RWPE2 (cell line): ENCODE measurements at regions not wholly inside any gene's neighbourhood (a gene's known extent, or its start where the extent isn't known, plus 50 kb on each side); places are given as distances from the start of the nearest gene placed in this dataset.

Source experiments
- ATAC-seq: fragments of 200-7000 bp; cut with Tn5 transposase; 3 replicates; pipeline ENCODE4 v1.9.1; 2021; ENCODE audit warnings: low read depth
- DNase-seq: peaks from one replicate; pipeline ENCODE4 v3.0.0-alpha.2; 2020; ENCODE audit warnings: low spot score
- H3K27ac ChIP-seq: fragments of 450-650 bp; 2 replicates; pipeline ENCODE4 v1.5.1; 2017; ENCODE audit warnings: mild to moderate bottlenecking; ENCODE audit not compliant: poor library complexity, severe bottlenecking
- H3K27me3 ChIP-seq: fragments of 250-450 bp; sonication (Bioruptor Pico); 2 replicates; pipeline ENCODE4 v1.5.1; 2021; ENCODE audit warnings: mild to moderate bottlenecking, moderate library complexity; ENCODE audit not compliant: insufficient read depth, poor library complexity, severe bottlenecking
- H3K36me3 ChIP-seq: fragments of 250-450 bp; sonication (Bioruptor Pico); 2 replicates; pipeline ENCODE4 v1.5.1; 2020; ENCODE audit warnings: low read depth, mild to moderate bottlenecking, moderate library complexity
- H3K4me1 ChIP-seq: fragments of 250-450 bp; sonication (Bioruptor Pico); 2 replicates; pipeline ENCODE4 v1.5.1; 2021; ENCODE audit warnings: mild to moderate bottlenecking, moderate library complexity; ENCODE audit not compliant: insufficient read depth, poor library complexity, severe bottlenecking
- H3K4me3 ChIP-seq: fragments of 250-450 bp; sonication (Bioruptor Pico); 2 replicates; pipeline ENCODE4 v1.5.1; 2021; ENCODE audit warnings: mild to moderate bottlenecking, moderate library complexity; ENCODE audit not compliant: severe bottlenecking
- H3K9me3 ChIP-seq: fragments of 250-450 bp; sonication (Bioruptor Pico); 2 replicates; pipeline ENCODE4 v1.5.1; 2021; ENCODE audit warnings: mild to moderate bottlenecking, moderate library complexity; ENCODE audit not compliant: severe bottlenecking
- TF ChIP-seq, protein P1 (sequence below): fragments of 450-650 bp; IDR thresholded peaks from one replicate; pipeline ENCODE4 v1.5.1; 2017; ENCODE audit warnings: mild to moderate bottlenecking, moderate library complexity; ENCODE audit not compliant: poor library complexity, severe bottlenecking

DNA sequence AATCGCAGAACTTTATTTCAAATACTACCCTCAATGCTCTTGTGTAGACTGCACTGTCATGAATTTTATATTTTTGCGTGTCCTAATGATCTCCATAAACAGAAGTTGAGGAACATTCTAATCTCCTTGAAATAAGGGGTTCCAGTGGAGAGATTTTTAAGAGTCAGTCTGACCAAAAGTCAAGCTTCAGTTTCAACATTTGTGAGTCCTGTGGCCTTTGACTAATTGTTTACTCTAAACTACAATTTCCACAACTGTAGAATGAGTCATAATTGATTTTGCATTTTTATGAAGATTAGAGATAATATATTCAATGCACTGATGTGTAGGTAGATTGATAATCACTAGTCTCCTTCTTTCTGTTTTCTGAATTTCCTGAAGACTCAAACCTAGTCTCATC, 720.3 kb upstream of the ID2 start:
- H3K36me3 ChIP-seq, result no peaks in the 10 kb centered on the region
- H3K27ac ChIP-seq, result no peak overlapping the region
- ATAC-seq, result no peak
- H3K9me3 ChIP-seq, result no peaks in the 10 kb centered on the region
- no peak overlapping the region for H3K4me3 ChIP-seq
- no peaks in the 10 kb centered on the region for H3K27me3 ChIP-seq
- H3K4me1 ChIP-seq, result no peaks in the 10 kb centered on the region
- DNase-seq, result no peak
- TF ChIP-seq, protein P1, sequence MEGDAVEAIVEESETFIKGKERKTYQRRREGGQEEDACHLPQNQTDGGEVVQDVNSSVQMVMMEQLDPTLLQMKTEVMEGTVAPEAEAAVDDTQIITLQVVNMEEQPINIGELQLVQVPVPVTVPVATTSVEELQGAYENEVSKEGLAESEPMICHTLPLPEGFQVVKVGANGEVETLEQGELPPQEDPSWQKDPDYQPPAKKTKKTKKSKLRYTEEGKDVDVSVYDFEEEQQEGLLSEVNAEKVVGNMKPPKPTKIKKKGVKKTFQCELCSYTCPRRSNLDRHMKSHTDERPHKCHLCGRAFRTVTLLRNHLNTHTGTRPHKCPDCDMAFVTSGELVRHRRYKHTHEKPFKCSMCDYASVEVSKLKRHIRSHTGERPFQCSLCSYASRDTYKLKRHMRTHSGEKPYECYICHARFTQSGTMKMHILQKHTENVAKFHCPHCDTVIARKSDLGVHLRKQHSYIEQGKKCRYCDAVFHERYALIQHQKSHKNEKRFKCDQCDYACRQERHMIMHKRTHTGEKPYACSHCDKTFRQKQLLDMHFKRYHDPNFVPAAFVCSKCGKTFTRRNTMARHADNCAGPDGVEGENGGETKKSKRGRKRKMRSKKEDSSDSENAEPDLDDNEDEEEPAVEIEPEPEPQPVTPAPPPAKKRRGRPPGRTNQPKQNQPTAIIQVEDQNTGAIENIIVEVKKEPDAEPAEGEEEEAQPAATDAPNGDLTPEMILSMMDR, result no peak

DNA sequence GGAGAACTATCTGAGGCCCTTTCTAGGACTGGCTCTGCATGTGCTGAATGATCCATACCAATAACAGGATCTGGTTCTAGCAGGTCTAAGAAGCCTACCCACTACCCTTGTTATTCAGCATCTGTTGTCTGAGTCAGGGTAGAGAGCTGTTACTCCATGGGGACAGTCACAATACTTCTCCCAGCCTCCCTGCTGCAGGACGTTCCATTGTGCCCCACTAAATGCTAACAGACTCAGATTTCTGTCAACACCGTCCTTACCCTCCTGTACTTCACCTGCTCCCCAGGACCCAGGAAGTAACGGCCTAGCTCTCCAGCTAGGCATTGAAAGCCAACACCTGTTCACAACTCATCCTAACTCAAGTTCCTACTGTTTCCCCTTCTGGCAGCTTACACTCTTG, 719.7 kb upstream of the ID2 start:
- DNase-seq, result no peak
- no peaks in the 10 kb centered on the region for H3K9me3 ChIP-seq
- no peaks in the 10 kb centered on the region for H3K4me1 ChIP-seq
- no peak overlapping the region for H3K4me3 ChIP-seq
- no peaks in the 10 kb centered on the region for H3K36me3 ChIP-seq
- ATAC-seq, result no peak
- TF ChIP-seq, protein P1, result no peak
- H3K27me3 ChIP-seq, result no peaks in the 10 kb centered on the region
- H3K27ac ChIP-seq, result no peak overlapping the region

DNA sequence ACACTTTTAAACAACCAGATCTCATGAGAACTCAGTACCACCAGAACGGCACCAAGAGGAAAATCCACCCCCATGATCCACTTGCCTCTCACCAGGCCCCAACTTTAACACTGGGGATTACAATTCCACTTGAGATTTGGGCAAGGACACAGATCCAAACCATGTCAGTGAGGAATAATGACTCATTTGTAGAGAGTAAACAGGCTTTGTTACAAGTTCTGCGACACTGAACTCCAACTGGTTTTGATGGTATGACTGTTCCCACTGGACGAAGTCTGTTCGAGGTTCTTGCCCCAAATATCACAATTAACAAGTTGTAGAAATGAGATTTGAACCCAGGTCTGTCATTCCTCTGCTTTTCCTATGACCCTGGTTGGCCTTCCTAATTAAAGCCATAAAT, 718.1 kb upstream of the ID2 start:
- Histone ChIP-seq H3K27ac (no peak overlapping the region), H3K4me1 (no peaks in the 10 kb centered on the region), H3K9me3 (no peaks in the 10 kb centered on the region), H3K27me3 (no peaks in the 10 kb centered on the region), H3K4me3 (no peak overlapping the region), H3K36me3 (no peaks in the 10 kb centered on the region)
- DNase-seq (no peak), ATAC-seq (no peak)
- TF ChIP-seq, protein P1, result no peak

DNA sequence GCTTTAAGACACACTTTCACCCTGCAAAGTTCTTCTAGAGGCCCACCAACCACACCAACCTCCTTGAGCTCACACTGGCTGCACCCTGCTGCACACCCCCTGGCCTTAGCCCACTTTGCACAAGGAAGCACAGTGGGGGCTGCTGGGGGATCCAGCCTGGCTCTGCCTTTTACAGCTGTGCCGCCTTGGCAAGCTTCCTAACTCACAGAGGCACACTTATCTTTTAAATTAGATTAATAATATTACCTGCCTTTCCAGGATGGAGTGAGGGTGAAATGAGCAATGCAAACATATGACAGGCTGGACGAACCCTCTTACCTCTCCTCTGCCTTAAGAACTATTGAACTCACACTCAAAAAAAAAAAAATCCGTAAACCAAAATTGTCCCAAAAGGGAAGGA, 715.8 kb upstream of the ID2 start:
- Histone ChIP-seq H3K4me1 (no peaks in the 10 kb centered on the region), H3K27me3 (no peaks in the 10 kb centered on the region), H3K36me3 (no peaks in the 10 kb centered on the region), H3K9me3 (no peaks in the 10 kb centered on the region), H3K4me3 (no peak overlapping the region), H3K27ac (no peak overlapping the region)
- TF ChIP-seq, protein P1, result no peak
- DNase-seq, result no peak
- ATAC-seq, result no peak

DNA sequence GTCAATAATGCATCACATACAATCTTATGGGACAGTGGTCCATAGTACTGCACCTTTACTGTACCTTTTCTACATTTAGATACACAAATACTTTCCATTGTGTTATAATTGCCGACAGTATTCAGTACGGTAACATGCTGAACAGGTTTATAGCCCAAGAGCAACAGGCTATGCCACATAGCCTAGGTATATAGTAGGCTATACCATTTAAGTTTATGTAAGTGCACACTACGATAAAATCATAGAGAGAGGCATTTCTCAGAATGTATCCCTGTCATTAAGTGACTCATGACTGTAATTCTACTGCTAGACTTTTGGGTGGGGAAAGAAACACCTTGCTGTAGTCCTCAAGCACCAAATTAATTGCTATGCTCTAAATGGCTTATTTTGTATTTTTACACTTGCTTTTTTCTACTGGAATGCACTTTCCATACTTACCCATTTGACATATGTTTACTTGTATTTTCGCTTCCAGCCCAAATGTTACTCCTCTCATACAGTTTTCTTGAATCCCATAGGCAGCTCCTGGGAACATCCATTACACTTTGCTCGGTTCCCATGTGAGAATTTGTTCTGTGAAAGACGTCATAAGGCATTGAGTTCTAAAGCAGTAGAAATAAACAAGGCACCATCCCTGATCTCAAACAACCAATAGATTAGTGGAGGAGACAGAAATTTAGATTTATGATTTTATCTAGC, 714.0 kb upstream of the ID2 start:
- H3K4me1 ChIP-seq, result no peaks in the 10 kb centered on the region
- H3K27ac ChIP-seq, result no peak overlapping the region
- H3K27me3 ChIP-seq, result no peaks in the 10 kb centered on the region
- no peak for ATAC-seq
- H3K36me3 ChIP-seq, result no peaks in the 10 kb centered on the region
- no peak for DNase-seq
- H3K9me3 ChIP-seq, result no peaks in the 10 kb centered on the region
- TF ChIP-seq, protein P1, result no peak
- H3K4me3 ChIP-seq, result no peak overlapping the region
